ENCODE measurements at regions not wholly inside any gene's neighbourhood (a gene's known extent, or its start where the extent isn't known, plus 50 kb on each side); places are given as distances from the start of the nearest gene placed in this dataset.
"Not testable (repeated sequence)": the region's sequence is repeated elsewhere in the genome, so short reads cannot be mapped to it uniquely, and the experiment has no call there.

GRCh38 chr9:108031221-108031620 is 541.7 kb upstream of the KLF4 start:
- H2BK12ac ChIP-seq (ENCODE audit: insufficient read length, low read depth, low read length); H3K27me3 ChIP-seq (ENCODE audit: insufficient read depth, low read length); H3K79me2 ChIP-seq (ENCODE audit: insufficient read depth, low read length); H3K9ac ChIP-seq (ENCODE audit: extremely low read depth, insufficient read length, low read length); H3K18ac ChIP-seq (ENCODE audit: insufficient read length, low read depth, low read length); H3K27me3 Mint-ChIP-seq (ENCODE audit: low read depth); H2BK5ac ChIP-seq (ENCODE audit: insufficient read length, low read length); H3K4ac ChIP-seq (ENCODE audit: low read depth, low read length); H3K79me1 ChIP-seq (ENCODE audit: insufficient read depth, low read depth, low read length, poor library complexity, severe bottlenecking); H4K20me1 ChIP-seq (ENCODE audit: control insufficient read depth, insufficient read depth, insufficient read length); H4K8ac ChIP-seq (replicated peaks; ENCODE audit: insufficient read length, low read depth, low read length); H2BK15ac ChIP-seq (ENCODE audit: low read depth, low read length); H2BK120ac ChIP-seq (ENCODE audit: low read depth, low read length, poor library complexity, severe bottlenecking); DNase-seq; H3K4me1 ChIP-seq (ENCODE audit: insufficient read depth, low read length); H2BK20ac ChIP-seq (ENCODE audit: low read depth, low read length, poor library complexity, severe bottlenecking); H4K91ac ChIP-seq (ENCODE audit: insufficient read length, low read depth, low read length); H3K4me3 Mint-ChIP-seq; H3K27ac ChIP-seq (ENCODE audit: insufficient read length, low read depth, low read length); H3K4me2 ChIP-seq (ENCODE audit: insufficient read depth, insufficient read length, low read length); H3T11ph ChIP-seq (ENCODE audit: low read length); H3K23ac ChIP-seq (ENCODE audit: insufficient read length, low read depth, low read length); H3K4me1 Mint-ChIP-seq; H3K56ac ChIP-seq (ENCODE audit: insufficient read length, low read depth, low read length); H2AFZ ChIP-seq (ENCODE audit: low read length); H2AK5ac ChIP-seq (ENCODE audit: insufficient read length, low read length); H3K23me2 ChIP-seq (ENCODE audit: insufficient read length, low read depth, low read length, poor library complexity, severe bottlenecking); H3K27ac Mint-ChIP-seq; H3K14ac ChIP-seq (ENCODE audit: insufficient read depth, low read length); H4K5ac ChIP-seq (ENCODE audit: insufficient read length, low read depth, low read length): not testable (repeated sequence)
- peaks cover 37 to 38% of the 10 kb centered on the region in 2 experiments for H3K9me3 Mint-ChIP-seq
- no CpG with 5 or more reads among the region's 11 CpGs for WGBS (ENCODE audit: extremely low coverage, insufficient read length, low lambda C conversion rate)
- peaks cover 16 to 38% (median 16%) of the 10 kb centered on the region in 3 experiments for H3K36me3 Mint-ChIP-seq (ENCODE audit: insufficient read depth in 1 of 3, low read depth in 3 of 3)
- H3K9me3 ChIP-seq (ENCODE audit: control insufficient read depth, low read depth, low read length): peaks cover 19% of the 10 kb centered on the region

- WGBS (ENCODE audit: extremely low coverage, insufficient read length, low lambda C conversion rate): no CpG with 5 or more reads among the region's 4 CpGs
- H2BK20ac ChIP-seq (ENCODE audit: low read depth, low read length, poor library complexity, severe bottlenecking); H2BK15ac ChIP-seq (ENCODE audit: low read depth, low read length); H3K23me2 ChIP-seq (ENCODE audit: insufficient read length, low read depth, low read length, poor library complexity, severe bottlenecking); H3K4ac ChIP-seq (ENCODE audit: low read depth, low read length); H3K27ac ChIP-seq (ENCODE audit: insufficient read length, low read depth, low read length); H3K79me1 ChIP-seq (ENCODE audit: insufficient read depth, low read depth, low read length, poor library complexity, severe bottlenecking); H3T11ph ChIP-seq (ENCODE audit: low read length); H3K4me2 ChIP-seq (ENCODE audit: insufficient read depth, insufficient read length, low read length); H4K8ac ChIP-seq (replicated peaks; ENCODE audit: insufficient read length, low read depth, low read length); H3K9me3 ChIP-seq (ENCODE audit: control insufficient read depth, low read depth, low read length); H3K27ac Mint-ChIP-seq; H3K23ac ChIP-seq (ENCODE audit: insufficient read length, low read depth, low read length); H4K5ac ChIP-seq (ENCODE audit: insufficient read length, low read depth, low read length); H2AFZ ChIP-seq (ENCODE audit: low read length); DNase-seq; H3K27me3 ChIP-seq (ENCODE audit: insufficient read depth, low read length); H3K27me3 Mint-ChIP-seq (ENCODE audit: low read depth); H3K18ac ChIP-seq (ENCODE audit: insufficient read length, low read depth, low read length); H3K4me3 Mint-ChIP-seq; H3K14ac ChIP-seq (ENCODE audit: insufficient read depth, low read length); H2BK5ac ChIP-seq (ENCODE audit: insufficient read length, low read length); H2AK5ac ChIP-seq (ENCODE audit: insufficient read length, low read length); H2BK120ac ChIP-seq (ENCODE audit: low read depth, low read length, poor library complexity, severe bottlenecking); H3K79me2 ChIP-seq (ENCODE audit: insufficient read depth, low read length); H3K4me1 ChIP-seq (ENCODE audit: insufficient read depth, low read length); H4K91ac ChIP-seq (ENCODE audit: insufficient read length, low read depth, low read length); H3K9ac ChIP-seq (ENCODE audit: extremely low read depth, insufficient read length, low read length); H3K4me1 Mint-ChIP-seq; H3K56ac ChIP-seq (ENCODE audit: insufficient read length, low read depth, low read length); H4K20me1 ChIP-seq (ENCODE audit: control insufficient read depth, insufficient read depth, insufficient read length); H2BK12ac ChIP-seq (ENCODE audit: insufficient read length, low read depth, low read length): not testable (repeated sequence)
- Mint-ChIP-seq H3K36me3 (ENCODE audit: insufficient read depth in 1 of 3, low read depth in 3 of 3) (peaks cover 6 to 25% (median 11%) of the 10 kb centered on the region in 3 experiments), H3K9me3 (peaks cover 18 to 22% of the 10 kb centered on the region in 2 experiments)
Observed at GRCh38 chr9:108026718-108027117, 537.1 kb upstream of the KLF4 start.
